ENCODE measurements at regions not wholly inside any gene's neighbourhood (a gene's known extent, or its start where the extent isn't known, plus 50 kb on each side); places are given as distances from the start of the nearest gene placed in this dataset.

- no peaks in the 10 kb centered on the region for H3K27me3 ChIP-seq
- TF ChIP-seq POLR2A (IDR thresholded peaks at IDR 0.05) (no peak), POLR2AphosphoS5 (IDR thresholded peaks at IDR 0.05) (no peak)
- TF ChIP-seq, protein P1, sequence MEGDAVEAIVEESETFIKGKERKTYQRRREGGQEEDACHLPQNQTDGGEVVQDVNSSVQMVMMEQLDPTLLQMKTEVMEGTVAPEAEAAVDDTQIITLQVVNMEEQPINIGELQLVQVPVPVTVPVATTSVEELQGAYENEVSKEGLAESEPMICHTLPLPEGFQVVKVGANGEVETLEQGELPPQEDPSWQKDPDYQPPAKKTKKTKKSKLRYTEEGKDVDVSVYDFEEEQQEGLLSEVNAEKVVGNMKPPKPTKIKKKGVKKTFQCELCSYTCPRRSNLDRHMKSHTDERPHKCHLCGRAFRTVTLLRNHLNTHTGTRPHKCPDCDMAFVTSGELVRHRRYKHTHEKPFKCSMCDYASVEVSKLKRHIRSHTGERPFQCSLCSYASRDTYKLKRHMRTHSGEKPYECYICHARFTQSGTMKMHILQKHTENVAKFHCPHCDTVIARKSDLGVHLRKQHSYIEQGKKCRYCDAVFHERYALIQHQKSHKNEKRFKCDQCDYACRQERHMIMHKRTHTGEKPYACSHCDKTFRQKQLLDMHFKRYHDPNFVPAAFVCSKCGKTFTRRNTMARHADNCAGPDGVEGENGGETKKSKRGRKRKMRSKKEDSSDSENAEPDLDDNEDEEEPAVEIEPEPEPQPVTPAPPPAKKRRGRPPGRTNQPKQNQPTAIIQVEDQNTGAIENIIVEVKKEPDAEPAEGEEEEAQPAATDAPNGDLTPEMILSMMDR (IDR thresholded peaks at IDR 0.05) = no peak
- intact Hi-C loops (cut with DNase I; ENCODE audit: low total_unique reads) = no loop called here
- H3K4me3 ChIP-seq = no peak overlapping the region
- no peaks in the 10 kb centered on the region for H3K36me3 ChIP-seq
- no peak overlapping the region for H3K27ac ChIP-seq
- no peaks in the 10 kb centered on the region for H3K9me3 ChIP-seq
- DNase-seq (ENCODE audit: low spot score in 2 of 2) = no peak
- no peaks in the 10 kb centered on the region for H3K4me1 ChIP-seq
Measured at GRCh38 chr3:99176169-99176964, 274.9 kb upstream of the DCBLD2 start.

DNA sequence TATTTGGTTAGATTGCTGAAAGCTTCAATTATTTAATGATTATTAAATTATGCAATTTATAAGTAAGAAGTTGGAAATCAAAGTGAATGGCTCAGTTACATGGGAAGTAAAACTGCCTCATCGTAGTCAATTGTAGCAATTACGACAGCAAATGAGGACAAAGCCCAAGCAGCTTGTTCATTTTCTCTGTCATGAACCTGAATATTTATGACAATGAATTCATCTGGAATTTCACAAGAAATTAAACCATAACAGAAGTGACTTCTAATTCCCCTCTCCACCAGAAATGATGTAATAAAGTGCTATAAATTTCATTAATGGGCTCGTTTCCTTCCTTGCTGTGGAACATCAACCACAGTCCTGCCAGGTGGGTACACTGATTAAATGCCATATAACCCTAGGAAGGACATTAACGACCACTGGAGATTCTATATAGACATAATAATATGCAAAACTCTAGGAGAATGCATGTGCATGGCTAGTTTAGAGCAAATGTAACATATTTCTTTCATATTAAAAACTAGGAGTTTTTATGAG is 273.8 kb upstream of the DCBLD2 start:
- Histone ChIP-seq H3K4me1 (no peaks in the 10 kb centered on the region), H3K36me3 (no peaks in the 10 kb centered on the region), H3K27me3 (no peaks in the 10 kb centered on the region), H3K27ac (no peak overlapping the region), H3K4me3 (no peak overlapping the region), H3K9me3 (no peaks in the 10 kb centered on the region)
- no peak for DNase-seq (ENCODE audit: low spot score in 2 of 2)
- intact Hi-C loops (cut with DNase I; ENCODE audit: low total_unique reads) = no loop called here
- TF ChIP-seq, protein P1 (IDR thresholded peaks at IDR 0.05) = no peak
- TF ChIP-seq POLR2AphosphoS5 (IDR thresholded peaks at IDR 0.05) (no peak), POLR2A (IDR thresholded peaks at IDR 0.05) (no peak)

DNA sequence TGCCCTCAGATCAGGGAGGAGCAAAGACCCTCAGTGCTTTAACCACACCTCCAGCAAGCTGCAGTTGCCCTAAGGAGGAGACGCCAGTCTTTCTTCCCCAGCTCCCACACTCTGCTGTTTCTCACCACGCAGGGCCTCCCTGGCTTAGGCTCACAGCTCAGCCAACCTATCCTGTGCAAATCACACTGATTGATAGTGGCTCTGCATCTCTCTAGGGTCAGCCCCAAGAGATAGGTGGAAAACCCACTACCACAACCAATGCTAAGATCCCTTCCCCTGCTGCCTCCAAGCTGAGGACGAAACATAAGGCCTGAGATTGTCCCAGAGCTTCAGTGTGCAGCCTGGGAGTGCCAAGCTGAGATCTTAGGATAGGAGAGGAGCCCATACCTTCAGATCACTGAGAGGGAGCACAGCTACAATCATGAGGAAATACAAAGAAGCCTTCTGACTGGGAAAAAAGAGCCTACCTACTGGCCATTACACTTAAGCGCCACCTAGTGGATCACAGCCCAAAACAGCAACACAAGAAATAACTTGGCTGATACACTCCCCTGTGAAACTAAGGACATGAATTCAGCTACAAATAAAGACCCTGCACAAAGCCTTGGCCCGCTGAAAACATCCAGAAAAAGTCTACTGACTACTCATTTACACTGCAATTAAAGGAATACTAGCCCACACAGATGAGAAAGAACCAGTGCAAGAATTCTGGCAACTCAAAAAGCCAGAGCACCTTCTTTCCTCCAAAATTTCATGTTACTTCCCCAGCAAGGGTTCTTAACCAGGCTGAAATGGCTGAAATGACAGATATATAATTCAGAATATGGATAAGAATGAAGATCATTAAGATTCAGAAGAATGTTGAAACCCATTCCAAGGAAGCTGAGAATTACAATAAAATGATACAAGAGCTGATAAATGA is 271.5 kb upstream of the DCBLD2 start:
- intact Hi-C loops (cut with DNase I; ENCODE audit: low total_unique reads) = no loop called here
- no peak for DNase-seq (ENCODE audit: low spot score in 2 of 2)
- Histone ChIP-seq H3K27me3 (no peaks in the 10 kb centered on the region), H3K4me3 (no peak overlapping the region), H3K9me3 (no peaks in the 10 kb centered on the region), H3K27ac (no peak overlapping the region), H3K4me1 (no peaks in the 10 kb centered on the region), H3K36me3 (no peaks in the 10 kb centered on the region)
- TF ChIP-seq POLR2AphosphoS5 (IDR thresholded peaks at IDR 0.05) (no peak), POLR2A (IDR thresholded peaks at IDR 0.05) (no peak)
- TF ChIP-seq, protein P1 (IDR thresholded peaks at IDR 0.05) = peak in 2 of 3 donors; percentile 15 to 30

GRCh38 chr3:99171800-99172199 is 270.3 kb upstream of the DCBLD2 start:
- intact Hi-C loops (cut with DNase I; ENCODE audit: low total_unique reads) = no loop called here
- DNase-seq (ENCODE audit: low spot score in 2 of 2) = no peak

More at GRCh38 chr3:99171800-99172199, 270.3 kb upstream of the DCBLD2 start:
- Histone ChIP-seq H3K4me3 (no peak overlapping the region), H3K36me3 (no peaks in the 10 kb centered on the region), H3K27ac (no peak overlapping the region), H3K4me1 (no peaks in the 10 kb centered on the region), H3K9me3 (no peaks in the 10 kb centered on the region), H3K27me3 (no peaks in the 10 kb centered on the region)
- no peak for TF ChIP-seq POLR2A (IDR thresholded peaks at IDR 0.05)
- TF ChIP-seq, protein P1 (IDR thresholded peaks at IDR 0.05) = no peak
- TF ChIP-seq POLR2AphosphoS5 (IDR thresholded peaks at IDR 0.05) = no peak
